GM18520 (cell line): ENCODE measurements at regions not wholly inside any gene's neighbourhood (a gene's known extent, or its start where the extent isn't known, plus 50 kb on each side); places are given as distances from the start of the nearest gene placed in this dataset.

ENCODE experiments used
- ATAC-seq: cut with Tn5 transposase; IDR thresholded peaks from one replicate; pipeline ENCODE4 v1.9.1; 2021; ENCODE audit not compliant: unreplicated experiment

DNA sequence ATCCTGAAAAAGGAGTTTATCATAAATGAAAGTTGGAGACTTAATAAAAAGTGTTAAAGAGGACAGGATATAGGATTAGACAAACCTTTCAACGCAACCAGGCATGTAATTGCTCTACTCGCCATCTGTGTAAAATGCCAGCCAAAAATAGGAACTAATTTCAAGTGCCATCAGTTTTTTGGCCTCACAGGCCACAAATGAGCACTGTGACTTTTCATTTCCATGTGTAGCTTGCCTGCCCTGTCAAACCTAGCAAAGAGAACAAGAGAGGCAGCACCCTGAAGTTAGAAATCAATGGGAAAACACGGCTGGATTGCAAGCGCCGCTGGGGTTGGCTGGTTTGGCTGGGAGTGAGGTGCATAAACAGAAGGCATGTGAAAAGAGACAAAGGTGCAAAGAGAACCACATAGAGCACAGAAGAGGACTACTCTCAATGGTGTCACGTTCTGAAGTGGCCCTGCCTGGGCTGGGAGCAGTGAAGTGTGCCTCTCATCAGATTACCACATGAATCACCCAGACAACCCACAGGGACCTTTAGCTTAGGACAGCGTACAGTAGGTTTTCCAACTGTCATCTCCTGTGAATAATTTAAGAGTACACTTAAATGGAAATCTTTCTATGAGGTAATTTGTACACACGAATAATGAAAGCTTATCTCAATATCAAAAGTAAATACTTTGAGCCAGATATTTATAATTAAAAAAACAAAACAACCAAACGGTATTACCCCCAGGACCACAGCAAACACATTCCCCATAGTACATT, 78.0 kb upstream of the NHSL1 start:
- no peak for ATAC-seq

DNA sequence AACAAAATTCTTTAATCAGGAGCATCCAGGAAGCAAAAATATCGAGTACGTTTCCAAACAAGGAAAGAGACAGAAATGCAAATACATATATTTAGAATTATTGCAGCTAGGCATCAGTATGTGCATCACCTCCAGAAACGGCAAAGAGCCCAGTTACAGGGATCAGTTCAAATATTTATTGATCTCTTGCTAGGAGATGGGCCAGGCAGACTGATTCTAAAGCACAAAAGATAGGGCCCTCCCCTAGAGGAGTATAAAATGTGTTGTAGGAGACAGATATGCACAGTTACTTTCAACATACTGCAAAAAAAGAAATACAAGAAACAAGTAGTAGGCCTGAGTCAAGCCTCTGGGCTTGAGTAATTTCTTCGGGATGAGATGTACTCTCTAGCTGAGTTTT, 80.7 kb upstream of the NHSL1 start:
- no peak for ATAC-seq

GRCh38 chr6:138580801-138581200, 81.5 kb upstream of the NHSL1 start:
- no peak for ATAC-seq

DNA sequence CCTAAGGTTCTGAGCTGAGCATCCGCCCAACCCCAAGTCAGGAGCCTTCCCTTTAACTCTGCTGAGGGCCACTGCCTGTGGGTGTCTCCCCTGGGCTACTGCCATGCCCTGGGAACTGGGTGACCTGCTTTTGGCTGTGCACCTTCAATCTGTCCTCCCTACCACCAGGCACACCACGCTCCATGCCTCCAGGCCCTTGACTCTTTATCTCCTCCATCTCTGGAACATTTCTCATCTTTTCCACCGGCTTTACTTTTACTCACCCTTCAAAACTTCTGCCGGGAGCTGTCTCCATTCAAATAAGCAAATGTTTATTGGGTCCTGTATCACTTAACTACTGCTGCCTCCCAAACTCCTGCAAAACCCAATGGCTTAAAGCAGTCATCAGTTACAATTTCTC, 83.3 kb upstream of the NHSL1 start:
- no peak for ATAC-seq

GRCh38 chr6:138586638-138587037, 87.3 kb upstream of the NHSL1 start:
- no peak for ATAC-seq

GRCh38 chr6:138588805-138589434, 89.6 kb upstream of the NHSL1 start:
- no peak for ATAC-seq

DNA sequence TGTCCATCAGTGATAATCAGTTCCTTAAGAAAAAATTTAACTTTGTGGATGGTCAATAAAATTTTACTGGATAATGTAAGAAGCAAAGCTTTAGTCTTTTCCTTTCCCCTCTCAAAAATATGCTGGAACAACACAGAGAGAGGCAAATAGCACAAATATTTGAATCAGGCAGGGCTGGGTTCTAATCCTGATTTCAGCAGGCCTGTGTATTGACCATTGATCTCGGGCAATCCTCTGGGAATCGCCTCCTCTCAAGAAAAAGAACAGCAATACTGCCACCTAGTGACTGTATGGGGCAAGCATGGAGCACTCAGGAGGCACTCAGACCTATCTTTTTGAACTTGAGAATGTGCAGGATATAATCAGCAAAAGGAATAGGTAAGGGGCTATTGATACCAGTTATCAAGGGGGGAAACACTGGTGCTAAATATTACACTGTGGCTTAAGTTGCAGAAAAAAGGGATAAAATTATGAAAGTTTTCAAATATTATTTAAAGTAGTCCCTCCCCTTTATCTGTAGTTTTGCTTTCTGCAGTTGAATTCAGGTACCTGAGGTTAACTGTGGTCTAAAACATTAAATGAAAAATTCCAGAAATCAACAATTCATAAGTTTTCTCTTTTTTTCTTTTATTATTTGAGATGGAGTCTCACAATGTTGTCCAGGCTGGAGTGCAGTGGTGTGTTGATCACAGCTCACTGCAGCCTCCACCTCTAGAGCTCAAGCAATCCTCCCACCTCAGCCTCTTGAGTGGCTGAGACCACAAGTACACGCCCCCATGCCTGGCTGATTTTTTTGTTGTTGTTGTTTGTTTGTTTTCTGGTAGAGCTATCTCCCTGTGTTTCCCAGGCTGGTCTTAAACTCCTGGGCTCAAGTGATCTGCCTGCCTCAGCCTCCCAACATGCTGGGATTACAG, 91.8 kb upstream of the NHSL1 start:
- no peak for ATAC-seq

DNA sequence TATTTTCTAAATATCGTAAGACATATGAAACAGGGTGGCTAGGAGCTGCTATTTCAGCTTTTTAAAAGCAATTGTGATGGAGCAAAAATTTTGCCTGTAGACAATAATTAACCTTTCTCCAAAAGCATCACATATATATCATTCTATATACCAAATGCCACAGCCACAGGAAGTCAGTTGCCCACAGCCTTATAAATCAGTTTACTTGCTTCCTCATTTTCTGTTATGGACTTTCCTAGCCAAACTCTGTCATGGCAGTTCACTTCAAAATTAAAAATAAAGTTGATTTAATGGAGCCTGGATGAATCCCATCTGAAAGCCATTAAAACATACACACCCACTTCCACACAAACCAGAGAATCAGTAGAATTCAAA, 93.4 kb upstream of the NHSL1 start:
- ATAC-seq, result peak; percentile 37

- ATAC-seq, result peak; percentile 79
These were observed 94.0 kb upstream of the NHSL1 start for GRCh38 chr6:138593124-138593877.

- ATAC-seq, result no peak
These were observed 94.8 kb upstream of the NHSL1 start for GRCh38 chr6:138593909-138594757.

DNA sequence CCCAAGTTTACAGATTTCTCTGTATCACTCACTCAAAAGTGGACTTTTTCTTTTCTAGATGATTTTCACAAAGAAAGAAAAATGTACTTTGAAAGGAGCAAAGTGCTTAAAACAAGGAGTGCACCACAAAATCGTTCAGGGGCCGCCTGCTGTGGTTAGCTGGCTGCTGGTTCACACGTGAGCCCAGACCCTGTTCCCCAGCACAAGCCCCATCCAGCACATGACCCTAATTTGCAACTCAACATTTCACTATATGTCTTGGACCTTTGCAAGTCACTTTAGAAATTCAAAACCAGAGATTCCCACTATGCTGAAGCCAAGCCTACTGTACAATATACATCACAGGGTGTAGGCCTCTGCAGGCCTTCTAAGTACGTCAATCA, 95.5 kb upstream of the NHSL1 start:
- ATAC-seq, result no peak

- no peak for ATAC-seq
These were observed 96.8 kb upstream of the NHSL1 start for GRCh38 chr6:138596126-138596525.

DNA sequence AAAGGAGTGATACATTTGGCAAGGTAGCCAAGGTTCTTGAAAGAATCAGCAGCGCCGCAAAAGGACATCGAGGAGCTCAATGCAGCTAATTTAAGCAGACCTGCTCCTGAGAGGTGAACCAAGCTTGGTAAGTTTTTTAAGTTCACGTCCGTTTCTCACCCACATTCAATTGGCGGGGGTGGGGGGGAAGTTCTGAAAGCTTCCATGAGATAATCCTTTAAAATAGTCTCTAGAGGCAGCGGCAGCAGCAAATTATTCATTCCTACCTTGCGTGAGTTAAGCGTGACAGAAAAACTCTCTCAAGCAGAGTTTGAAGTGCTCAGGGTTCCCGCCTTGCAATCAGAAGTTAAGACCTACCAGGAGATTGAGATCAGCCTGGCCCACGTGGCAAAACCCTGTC, 97.3 kb upstream of the NHSL1 start:
- no peak for ATAC-seq

DNA sequence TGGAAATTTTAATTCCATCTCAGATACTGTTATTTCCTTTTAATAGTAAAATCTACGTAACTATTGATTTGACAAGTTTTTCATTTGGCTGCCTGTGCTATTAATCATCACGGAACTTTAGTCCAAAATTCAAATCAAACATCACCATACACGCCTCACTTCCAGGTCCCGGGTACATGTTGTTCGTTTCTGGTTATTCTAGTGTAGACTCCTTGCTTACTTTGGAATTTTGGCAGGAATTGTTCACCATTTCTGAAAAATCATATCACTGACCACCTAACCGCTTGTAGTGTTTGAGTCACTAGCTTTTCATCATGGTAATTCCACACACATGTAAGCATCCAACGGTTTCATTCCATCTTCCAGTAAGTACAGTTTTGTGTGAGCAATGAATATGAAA, 98.0 kb upstream of the NHSL1 start:
- ATAC-seq, result no peak

- no peak for ATAC-seq
These were observed 99.4 kb upstream of the NHSL1 start for GRCh38 chr6:138598562-138599173.

DNA sequence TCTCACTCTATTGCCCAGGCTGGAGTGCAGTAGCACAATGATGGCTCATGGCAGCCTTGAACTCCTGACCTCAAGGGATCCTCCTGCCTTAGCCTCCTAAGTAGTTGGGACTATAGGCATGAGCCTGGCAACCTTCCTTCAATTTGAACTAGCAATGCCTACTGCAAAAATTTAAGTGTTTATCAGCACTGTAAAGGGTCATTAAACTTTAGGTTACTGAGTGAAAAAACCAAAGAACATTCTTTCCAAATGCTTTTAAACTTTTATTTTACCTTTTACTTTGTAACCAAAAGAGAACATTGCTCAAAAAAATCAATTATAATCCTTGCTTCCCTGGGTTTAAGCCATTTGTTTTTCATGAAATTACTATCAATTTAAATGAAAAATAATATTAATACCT, 101.0 kb upstream of the NHSL1 start:
- ATAC-seq, result no peak

- no peak for ATAC-seq
These were observed 101.4 kb upstream of the NHSL1 start for GRCh38 chr6:138600726-138601125.

- ATAC-seq, result no peak
These were observed 101.8 kb upstream of the NHSL1 start for GRCh38 chr6:138601128-138601527.

GRCh38 chr6:138605958-138606357, 106.7 kb upstream of the NHSL1 start:
- no peak for ATAC-seq
